ENCODE measurements at regions not wholly inside any gene's neighbourhood (a gene's known extent, or its start where the extent isn't known, plus 50 kb on each side); places are given as distances from the start of the nearest gene placed in this dataset.
"Not testable (repeated sequence)": the region's sequence is repeated elsewhere in the genome, so short reads cannot be mapped to it uniquely, and the experiment has no call there.

DNA sequence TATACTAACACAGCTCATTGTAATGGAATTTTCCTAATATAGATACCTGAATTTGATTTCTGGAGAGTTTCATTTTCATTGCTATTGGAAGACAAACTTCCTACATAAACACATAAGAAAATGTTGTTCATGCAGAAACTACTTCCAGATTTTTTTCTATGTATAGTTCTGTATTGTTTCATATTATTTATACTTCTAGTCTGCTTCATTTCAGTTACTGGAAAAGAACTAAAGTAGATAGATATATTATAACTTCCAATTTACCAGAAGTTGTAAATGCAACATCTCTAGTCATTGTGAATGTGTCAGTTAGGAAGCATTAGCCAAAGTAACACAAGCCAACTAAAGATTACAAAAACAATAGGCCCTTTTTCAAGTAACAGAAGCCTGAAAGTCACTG is 147.3 kb upstream of the ZNF385D start:
- DNase-seq: no peak

- DNase-seq: no peak
Observed at GRCh38 chr3:21901484-21901883, 150.5 kb upstream of the ZNF385D start.

DNA sequence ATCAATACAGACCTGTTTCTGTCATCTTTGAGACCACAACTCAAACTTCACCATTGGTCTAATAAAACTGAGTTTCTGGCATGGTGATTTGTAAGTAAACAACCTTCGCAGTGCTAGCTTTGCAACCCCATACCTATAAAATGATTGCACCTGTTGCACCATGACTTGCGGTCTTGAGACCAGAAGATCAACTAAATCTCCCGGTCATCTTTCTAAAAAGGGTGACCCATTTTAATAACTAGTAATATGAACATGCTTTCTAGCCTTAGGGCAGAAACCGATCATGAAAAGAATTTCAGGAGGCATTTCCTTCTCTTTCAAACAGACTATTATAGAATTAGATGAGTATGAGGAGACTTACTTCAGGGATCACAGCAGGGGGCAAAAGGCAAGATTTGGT is 151.9 kb upstream of the ZNF385D start:
- DNase-seq: no peak

DNA sequence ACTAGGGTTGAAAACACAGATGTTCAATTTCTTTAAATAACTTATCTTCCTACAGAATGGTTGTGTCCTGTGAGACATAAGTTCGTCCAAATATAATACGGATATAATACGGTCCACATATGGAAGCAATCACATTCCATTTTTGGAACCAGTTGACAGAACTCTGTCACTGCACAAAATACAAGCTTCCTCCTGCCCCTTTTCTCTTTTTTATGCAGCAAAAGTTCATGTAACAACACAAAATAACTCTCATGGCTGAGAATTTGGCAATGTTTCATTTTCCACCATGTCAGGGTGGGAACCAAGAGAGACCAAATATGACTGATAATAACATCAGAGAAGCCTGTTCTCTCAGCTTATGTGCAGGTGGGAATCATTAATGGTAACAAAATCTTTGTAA is 158.1 kb upstream of the ZNF385D start:
- DNase-seq: no peak

- no peak for DNase-seq
Observed at GRCh38 chr3:21912711-21913110, 161.7 kb upstream of the ZNF385D start.

GRCh38 chr3:21913791-21914190 is 162.8 kb upstream of the ZNF385D start:
- DNase-seq: no peak

DNA sequence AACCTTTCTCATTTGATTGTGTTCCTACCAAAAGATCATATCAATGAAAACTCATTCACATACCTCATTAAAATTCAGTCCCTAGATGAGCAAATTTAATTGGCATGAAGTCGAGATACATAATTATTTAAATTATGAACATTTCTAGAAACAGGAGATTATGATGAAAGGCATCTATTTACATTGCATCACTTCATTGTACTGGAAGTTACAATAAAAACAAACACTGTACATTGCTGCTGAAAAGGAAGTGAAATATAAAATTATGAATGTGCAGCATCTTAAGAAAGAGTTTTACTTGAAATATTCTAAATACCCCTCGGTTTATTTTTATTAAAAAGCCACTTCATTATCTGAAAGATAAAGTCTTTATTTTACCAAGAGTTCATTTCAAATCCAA is 163.4 kb upstream of the ZNF385D start:
- DNase-seq: no peak

DNA sequence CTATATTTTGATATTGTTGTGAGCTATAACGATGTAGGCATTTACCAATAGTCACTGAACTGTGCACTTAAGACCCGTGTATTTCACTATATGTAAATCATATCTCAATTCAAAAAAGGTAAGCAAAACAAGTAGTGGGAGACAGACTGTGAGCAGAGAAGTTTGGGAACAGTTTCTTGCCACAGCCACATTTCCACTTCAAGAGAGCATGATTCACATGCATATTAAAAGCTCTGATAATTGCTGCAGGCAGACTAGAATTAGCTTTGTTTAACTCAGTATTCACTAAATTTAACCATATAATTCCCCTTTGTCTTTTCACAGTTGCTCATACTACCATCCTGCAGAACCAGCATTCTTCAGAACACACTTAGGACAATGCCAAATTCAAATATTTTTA is 168.4 kb upstream of the ZNF385D start:
- no peak for DNase-seq

DNA sequence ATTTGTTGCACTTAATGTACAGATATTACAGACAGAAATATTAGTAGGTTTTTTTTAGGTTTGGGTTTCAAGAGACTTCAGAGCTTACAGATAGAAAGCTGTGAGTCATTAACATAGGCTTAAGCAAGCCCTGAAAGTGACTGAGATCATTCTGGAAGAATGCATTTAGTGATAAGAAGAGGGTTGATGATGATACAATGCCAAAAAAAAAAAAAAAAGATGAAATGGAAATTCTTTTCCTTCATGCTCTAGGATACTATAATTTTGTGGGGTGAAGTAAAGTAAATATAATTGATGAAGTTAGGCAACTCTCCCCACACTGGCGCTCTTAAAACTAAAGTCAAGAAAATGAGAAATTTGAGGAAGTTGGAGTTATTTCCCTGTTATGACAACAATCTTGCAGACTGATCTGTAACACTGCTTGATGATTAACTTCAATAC is 169.4 kb upstream of the ZNF385D start:
- no peak for DNase-seq

DNA sequence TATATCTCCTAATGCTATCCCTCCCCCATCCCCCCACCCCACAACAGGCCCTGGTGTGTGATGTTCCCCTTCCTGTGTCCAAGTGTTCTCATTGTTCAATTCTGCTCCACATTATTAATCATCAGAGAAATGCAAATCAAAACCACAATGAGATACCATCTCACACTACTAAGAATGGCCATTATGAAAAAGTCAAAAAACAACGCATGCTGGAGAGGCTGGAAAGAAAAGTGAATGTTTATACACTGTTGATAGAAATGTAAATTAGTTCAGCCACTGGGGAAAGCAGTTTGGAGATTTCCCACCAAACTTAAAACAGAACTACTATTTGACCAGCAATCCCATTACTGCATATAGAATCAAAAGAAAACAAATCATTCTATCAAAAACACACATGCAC is 172.1 kb upstream of the ZNF385D start:
- not testable (repeated sequence) for DNase-seq

- DNase-seq: no peak
Observed at GRCh38 chr3:21927261-21927660, 176.3 kb upstream of the ZNF385D start.

- no peak for DNase-seq
Observed at GRCh38 chr3:21934591-21934990, 183.6 kb upstream of the ZNF385D start.

DNA sequence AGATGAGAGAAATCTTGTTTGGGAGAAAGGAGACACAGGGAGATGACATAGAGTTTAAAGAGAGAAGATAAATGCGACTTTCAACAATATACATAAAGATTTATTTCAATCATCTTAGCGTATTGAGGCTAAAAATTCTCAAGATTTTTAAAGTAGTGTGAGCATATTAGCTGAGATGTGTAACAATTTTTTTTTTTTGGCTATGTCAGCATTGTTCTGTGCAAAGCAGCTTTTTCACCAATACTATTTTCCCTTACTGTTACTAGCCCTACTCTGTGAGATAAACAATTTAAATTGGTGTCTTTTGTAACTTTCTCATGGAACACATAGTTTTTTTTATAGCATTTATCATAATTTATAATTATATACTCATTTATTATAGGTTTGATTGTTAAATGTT is 185.2 kb upstream of the ZNF385D start:
- DNase-seq: no peak

DNA sequence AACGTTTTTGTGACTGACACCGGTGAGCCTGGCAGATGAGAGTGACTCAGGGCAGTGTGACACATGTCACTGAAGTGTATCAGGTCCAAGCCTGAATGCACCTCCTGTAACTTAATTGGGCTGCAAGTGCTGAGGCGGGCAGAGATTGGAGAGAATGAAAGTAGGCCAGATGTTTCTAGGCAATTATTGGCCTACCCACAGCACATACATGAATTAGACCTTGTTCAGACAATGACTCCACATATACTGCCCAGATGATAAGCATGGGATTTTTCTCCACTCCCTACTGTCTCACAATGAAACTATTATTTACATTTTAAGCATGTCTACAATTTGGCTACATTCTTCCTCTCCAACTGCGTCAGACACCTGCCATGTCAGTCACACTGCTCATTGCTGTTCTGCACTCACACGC is 187.3 kb upstream of the ZNF385D start:
- no peak for DNase-seq

GRCh38 chr3:21942328-21942727 is 191.3 kb upstream of the ZNF385D start:
- DNase-seq: no peak

GRCh38 chr3:21944251-21944650 is 193.2 kb upstream of the ZNF385D start:
- DNase-seq: no peak

DNA sequence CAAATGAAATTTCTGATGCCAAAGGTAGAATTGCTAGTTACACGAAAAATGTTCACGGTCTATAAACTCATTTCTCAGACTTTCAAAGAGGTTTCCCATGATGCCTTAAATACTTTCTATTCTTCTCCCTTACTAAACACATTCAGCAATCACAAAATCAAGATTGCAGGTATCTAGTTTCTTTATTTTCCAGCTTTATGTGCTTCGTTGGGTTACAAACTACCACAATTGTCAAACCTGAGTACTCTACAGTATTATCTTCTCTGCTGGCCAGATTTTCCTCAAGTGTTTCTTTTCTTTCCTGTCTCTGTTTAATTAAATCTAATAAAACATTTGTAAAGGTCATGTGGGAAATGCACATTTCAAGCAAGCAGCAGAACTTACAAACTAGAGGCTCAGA is 201.8 kb upstream of the ZNF385D start:
- DNase-seq: no peak

DNA sequence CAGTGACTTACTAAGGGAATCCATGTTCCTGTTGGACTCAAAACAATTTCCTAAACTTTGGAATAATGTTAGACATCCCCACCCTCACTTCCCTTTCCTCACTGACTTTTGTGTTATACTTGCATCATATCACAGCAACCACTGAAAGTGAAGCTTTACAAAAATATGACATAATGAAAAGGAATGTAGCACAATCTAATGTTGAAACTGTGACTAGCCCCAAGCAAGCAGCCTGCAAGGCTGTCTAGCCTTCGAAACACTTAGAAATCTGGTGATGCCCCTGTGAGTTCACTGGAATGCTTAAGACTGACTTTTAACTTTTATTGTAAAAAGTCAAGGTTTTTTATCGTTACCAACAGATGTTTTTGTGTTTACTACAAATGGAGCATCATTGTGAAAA is 203.7 kb upstream of the ZNF385D start:
- no peak for DNase-seq

DNA sequence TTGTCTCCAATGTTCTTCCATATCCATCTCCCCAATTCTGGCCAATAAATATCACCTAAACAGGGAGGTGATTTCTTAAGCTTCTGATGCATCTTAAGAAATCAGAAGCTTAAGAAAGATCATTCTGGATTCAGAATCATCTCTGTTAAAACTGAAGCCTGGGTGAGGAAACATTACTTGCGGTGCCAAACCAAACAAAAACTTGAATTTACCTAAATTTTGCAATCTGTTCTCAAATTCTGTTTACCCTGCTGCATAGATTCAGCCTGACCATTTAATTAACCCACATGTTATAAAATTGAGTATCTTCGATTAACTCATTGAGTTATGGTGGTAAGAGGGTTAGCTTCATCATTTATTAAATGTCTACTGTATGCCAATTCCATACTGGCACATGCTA is 204.4 kb upstream of the ZNF385D start:
- DNase-seq: no peak

DNA sequence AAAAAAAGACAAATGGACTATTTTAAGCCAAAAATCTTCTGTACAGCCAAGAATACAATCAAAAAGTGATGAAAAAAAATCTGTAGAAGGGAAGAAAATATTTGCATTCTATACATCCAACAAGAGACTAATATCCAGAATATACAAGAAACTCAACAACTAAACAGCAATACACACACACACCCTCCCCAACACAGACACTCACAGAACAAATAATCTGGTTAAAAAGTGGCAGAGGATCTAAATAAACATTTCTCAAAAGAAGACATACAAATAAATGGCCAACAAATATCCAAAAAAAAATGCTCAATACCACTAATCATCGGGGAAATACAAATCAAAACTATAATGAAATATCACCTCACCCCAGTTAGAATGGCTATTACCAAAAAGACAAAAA is 209.0 kb upstream of the ZNF385D start:
- DNase-seq: no peak

GRCh38 chr3:21962456-21962855 is 211.4 kb upstream of the ZNF385D start:
- DNase-seq: no peak

DNA sequence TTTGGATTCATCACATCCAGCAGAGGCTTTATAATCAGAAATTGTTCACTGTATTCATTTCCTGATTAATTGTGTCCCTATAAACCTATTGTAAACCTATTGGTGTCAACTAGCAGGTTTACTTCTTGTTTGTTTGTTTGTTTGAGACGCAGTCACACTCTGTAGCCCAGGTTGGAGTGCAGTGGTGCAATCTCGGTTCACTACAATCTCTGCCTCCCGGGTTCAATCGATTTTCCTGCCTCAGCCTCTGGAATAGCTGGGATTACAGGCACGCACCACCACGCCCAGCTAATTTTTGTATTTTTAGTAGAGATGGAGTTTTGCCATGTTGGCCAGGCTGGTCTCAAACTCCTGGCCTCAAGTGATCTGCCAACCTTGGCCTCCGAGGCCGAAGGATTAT is 215.4 kb upstream of the ZNF385D start:
- not testable (repeated sequence) for DNase-seq

DNA sequence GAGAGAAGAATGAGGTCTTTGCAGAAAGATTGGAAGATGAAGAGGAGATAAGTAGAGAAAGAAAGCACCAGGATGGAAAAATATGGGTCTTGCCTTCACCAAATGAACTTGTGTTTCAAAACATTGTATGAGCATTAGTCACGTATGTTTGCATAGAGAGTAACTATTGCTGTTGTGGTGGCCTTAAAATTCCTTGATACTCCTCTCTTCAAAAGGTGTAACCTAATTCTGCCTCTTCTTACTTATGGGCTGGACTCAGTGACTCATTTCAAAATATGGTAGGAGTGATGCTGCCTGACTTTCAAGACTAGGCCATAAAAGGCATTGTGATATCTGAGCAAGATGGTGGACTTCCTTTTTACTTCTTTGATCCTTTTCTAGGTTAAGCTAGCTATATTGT is 228.7 kb upstream of the ZNF385D start:
- DNase-seq: no peak

DNA sequence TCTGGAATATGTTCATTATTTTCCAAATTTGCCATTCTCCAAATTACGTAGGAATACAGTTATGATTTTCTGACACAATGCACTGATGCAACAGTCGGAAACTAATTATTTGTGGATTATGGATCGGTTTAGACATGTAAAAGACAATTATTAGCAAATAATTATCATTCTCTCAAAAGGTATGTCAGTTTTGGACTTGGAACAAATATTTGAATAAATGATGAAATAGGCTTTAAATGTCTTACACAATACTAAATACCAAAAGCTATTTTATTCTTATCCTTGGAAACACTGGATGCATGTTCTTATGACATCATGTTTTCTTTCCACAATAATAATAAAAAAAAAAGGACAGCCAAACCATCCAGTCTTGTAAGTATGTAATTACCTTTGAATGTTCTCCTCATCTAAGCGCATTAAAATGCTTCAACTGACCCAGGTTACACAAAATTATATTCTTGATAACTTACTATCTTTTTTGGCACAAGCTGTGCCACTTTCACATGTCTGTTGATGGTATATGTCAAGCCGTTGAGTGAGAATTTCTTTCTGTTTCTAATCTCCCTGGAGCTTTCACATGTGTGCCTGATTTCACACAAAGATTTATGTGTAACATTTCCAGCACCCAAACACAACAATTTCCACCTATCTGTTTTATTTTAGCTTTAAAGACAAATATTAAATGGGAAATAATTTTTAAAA is 238.5 kb upstream of the ZNF385D start:
- no peak for DNase-seq

DNA sequence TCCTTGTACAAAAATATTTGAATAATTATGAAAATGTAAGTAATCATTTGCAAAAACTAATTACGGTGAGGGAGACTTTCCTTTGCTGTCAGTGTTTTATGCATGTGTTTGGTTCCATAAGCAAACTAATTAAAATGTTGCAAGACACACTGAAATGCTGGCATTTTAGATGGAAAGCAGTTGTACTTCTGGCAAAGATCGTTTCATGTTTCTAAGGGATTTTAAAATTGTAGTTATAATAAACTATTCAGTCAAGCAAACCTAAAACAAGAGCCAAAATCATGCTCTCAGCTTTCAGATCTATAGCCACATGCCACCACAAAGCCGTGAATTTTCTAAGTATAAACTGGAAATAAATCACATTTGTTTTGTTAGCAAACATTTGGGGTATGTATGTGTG is 240.1 kb upstream of the ZNF385D start:
- DNase-seq: no peak

Measured in CD4-positive, alpha-beta T cell treated with Interleukin-12 subunit alpha and Interleukin-12 subunit beta, for 1 hour (primary cell).